HFFc6 (cell line): ENCODE measurements at regions not wholly inside any gene's neighbourhood (a gene's known extent, or its start where the extent isn't known, plus 50 kb on each side); places are given as distances from the start of the nearest gene placed in this dataset.
A peak's percentile ranks its signal among the peaks of the same experiment; 100 is the strongest.
"Not testable (repeated sequence)": the region's sequence is repeated elsewhere in the genome, so short reads cannot be mapped to it uniquely, and the experiment has no call there.

Experiments
- DNase-seq: peaks from one replicate; pipeline ENCODE4 v3.0.0-alpha.2; 2018
- H3K27ac Mint-ChIP-seq: 2 replicates; pipeline ENCODE4 v1.8.0; 2020; ENCODE audit warnings: mild to moderate bottlenecking, mixed read lengths
- H3K27me3 Mint-ChIP-seq: 2 replicates; pipeline ENCODE4 v1.8.0; 2021; ENCODE audit warnings: mild to moderate bottlenecking, moderate library complexity, mixed read lengths; ENCODE audit not compliant: insufficient read depth
- H3K36me3 Mint-ChIP-seq: 2 replicates; pipeline ENCODE4 v1.8.0; 2021; ENCODE audit warnings: low read depth, mixed read lengths
- H3K4me1 Mint-ChIP-seq: 2 replicates; pipeline ENCODE4 v1.8.0; 2020; ENCODE audit warnings: low read depth, mixed read lengths
- H3K4me3 Mint-ChIP-seq: 2 replicates; pipeline ENCODE4 v1.8.0; 2020; ENCODE audit warnings: mild to moderate bottlenecking, moderate library complexity, mixed read lengths
- H3K9me3 Mint-ChIP-seq: 2 replicates; pipeline ENCODE4 v1.8.0; 2020; ENCODE audit warnings: mild to moderate bottlenecking, mixed read lengths
- TF ChIP-seq, protein P1 (sequence below): fragments of 200-600 bp; sonication (generic); IDR thresholded peaks from 2 replicates; pipeline ENCODE4 v1.5.0; 2021; ENCODE audit warnings: antibody characterized with exemption, mild to moderate bottlenecking

DNA sequence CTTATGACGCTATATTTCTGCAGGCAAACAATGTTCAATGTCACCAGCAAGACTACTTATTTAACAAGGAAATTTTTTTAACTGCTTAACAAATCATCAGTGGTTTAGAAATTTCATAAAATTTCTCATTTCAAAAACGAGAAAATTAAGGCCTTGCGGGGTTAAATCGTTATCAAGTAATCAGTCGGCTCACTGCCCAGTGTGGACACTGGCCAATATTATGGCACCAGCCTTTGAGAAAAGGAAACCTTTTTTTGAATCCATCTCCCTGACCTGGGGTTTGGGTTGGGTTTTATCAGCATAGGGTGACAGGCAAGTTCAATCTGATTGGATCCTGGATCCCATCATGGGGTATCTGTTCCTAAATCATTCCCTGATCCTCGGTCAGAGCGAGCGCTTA lies 461.2 kb downstream of the SETD4 start:
- Mint-ChIP-seq H3K9me3 (no peaks in the 10 kb centered on the region), H3K4me3 (no peak overlapping the region), H3K27ac (no peak overlapping the region), H3K36me3 (no peaks in the 10 kb centered on the region), H3K4me1 (peaks cover 37% of the 10 kb centered on the region), H3K27me3 (peaks cover 2% of the 10 kb centered on the region)
- TF ChIP-seq, protein P1, sequence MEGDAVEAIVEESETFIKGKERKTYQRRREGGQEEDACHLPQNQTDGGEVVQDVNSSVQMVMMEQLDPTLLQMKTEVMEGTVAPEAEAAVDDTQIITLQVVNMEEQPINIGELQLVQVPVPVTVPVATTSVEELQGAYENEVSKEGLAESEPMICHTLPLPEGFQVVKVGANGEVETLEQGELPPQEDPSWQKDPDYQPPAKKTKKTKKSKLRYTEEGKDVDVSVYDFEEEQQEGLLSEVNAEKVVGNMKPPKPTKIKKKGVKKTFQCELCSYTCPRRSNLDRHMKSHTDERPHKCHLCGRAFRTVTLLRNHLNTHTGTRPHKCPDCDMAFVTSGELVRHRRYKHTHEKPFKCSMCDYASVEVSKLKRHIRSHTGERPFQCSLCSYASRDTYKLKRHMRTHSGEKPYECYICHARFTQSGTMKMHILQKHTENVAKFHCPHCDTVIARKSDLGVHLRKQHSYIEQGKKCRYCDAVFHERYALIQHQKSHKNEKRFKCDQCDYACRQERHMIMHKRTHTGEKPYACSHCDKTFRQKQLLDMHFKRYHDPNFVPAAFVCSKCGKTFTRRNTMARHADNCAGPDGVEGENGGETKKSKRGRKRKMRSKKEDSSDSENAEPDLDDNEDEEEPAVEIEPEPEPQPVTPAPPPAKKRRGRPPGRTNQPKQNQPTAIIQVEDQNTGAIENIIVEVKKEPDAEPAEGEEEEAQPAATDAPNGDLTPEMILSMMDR = no peak
- DNase-seq = no peak

GRCh38 chr21:35597750-35598339 lies 462.5 kb downstream of the SETD4 start:
- H3K4me1 Mint-ChIP-seq = peaks cover 50% of the 10 kb centered on the region
- DNase-seq = no peak
- no peaks in the 10 kb centered on the region for H3K36me3 Mint-ChIP-seq
- no peak overlapping the region for H3K27ac Mint-ChIP-seq
- no peak overlapping the region for H3K4me3 Mint-ChIP-seq
- TF ChIP-seq, protein P1 = no peak
- H3K9me3 Mint-ChIP-seq = no peaks in the 10 kb centered on the region
- peaks cover 2% of the 10 kb centered on the region; the same call in 1 of the 2 replicates for H3K27me3 Mint-ChIP-seq

DNA sequence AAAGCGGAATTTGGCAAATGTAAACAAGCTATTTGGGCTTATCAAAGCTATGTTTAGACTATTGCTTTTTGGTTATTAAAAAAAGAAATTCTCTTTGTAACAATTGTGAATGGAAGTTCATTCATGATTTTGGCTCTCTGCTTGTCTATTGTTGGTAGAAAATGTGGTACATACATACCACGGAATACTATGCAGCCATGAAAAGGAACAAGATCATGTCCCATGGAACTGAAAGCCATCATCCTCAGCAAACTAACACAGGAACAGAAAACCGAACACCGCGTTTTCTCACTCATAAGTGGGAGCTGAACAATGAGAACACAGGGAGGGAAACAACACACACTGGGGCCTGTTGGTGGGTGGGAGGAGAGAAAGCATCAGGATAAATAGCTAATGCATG lies 465.4 kb downstream of the SETD4 start:
- Mint-ChIP-seq H3K27ac (no peak overlapping the region), H3K27me3 (peaks cover 2% of the 10 kb centered on the region; the same call in 1 of the 2 replicates), H3K4me3 (no peak overlapping the region), H3K4me1 (peaks cover 56% of the 10 kb centered on the region), H3K9me3 (no peaks in the 10 kb centered on the region), H3K36me3 (0 out of 2 replicates have a peak, but pooled peaks cover 4% of the 10 kb centered on the region)
- DNase-seq = no peak
- TF ChIP-seq, protein P1 = no peak

DNA sequence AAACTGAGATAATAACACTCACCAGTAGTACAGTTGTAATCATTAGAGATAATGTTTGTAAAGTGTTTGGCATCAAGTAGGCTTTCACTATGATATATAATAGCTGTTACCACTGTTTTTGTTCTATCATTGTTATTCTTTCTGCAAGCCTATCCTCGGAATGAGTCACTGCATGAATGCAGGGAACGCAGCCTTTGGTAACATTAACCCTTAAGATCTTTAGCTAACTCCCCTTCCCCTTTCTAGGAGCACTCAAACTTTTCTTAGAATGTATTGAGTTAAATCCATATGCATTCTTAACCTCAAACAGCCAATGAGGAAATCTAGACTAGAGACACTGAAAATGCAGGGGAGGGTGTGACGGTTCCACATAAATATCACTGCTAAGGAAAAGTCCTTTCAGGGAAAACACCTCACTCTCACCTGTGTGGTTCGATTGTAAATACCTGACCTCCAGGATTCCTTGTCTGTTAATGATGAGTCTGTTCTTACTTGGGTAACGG lies 467.3 kb downstream of the SETD4 start:
- 0 out of 2 replicates have a peak, but pooled peaks cover 6% of the 10 kb centered on the region for H3K36me3 Mint-ChIP-seq
- TF ChIP-seq, protein P1 = no peak
- no peaks in the 10 kb centered on the region for H3K9me3 Mint-ChIP-seq
- no peaks in the 10 kb centered on the region for H3K27me3 Mint-ChIP-seq
- DNase-seq = peak; percentile 38
- peaks cover 58% of the 10 kb centered on the region for H3K4me1 Mint-ChIP-seq
- peak overlapping the region; percentile 73 for H3K27ac Mint-ChIP-seq
- H3K4me3 Mint-ChIP-seq = peak overlapping the region; percentile 67; the same call in 1 of the 2 replicates

DNA sequence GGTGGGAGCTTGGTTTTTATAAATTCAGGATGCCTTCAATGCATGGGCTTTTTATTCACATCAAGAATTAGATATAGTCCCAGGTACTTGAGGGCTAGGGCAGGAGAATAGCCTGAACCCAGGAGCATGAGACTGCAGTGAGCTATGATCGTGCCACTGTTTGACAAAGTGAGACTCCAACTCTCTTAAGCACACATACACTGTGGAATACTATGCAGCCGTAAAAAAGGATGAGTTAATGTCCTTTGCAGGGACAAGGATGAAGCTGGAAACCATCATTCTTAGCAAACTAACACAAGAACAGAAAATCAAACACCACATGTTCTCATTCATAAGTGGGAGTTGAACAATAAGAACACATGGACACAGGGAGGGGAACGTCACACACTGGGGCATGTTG lies 470.0 kb downstream of the SETD4 start:
- not testable (repeated sequence) for H3K9me3 Mint-ChIP-seq, H3K4me3 Mint-ChIP-seq, H3K27ac Mint-ChIP-seq, DNase-seq, H3K27me3 Mint-ChIP-seq, H3K36me3 Mint-ChIP-seq
- H3K4me1 Mint-ChIP-seq = peaks cover 53% of the 10 kb centered on the region

DNA sequence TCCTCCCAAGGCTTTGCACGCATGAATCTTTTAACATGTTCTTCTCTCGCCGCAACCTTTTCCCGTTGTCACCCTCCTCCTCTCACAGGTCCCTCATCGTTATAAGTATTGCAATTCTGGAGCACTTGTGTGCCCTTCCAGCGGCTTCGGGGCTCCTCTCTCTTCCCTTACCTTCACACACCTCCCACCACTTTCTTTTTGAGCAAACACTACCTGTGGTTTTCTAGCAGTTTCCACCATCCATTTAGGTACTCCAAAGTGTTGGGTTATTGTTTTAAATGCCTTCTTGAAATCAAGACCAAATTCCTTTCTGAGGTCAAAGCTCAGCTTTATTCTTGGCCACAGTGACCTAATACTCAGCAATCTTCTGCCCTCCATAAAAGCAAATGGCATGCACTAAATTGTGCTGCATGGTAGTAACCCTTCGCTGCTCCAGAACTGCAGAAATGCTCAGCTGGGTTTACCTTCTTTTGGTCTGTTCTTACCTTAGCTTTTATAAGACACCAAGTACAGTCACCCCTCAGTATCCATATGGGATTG lies 472.4 kb downstream of the SETD4 start:
- peaks cover 32% of the 10 kb centered on the region for H3K4me1 Mint-ChIP-seq
- no peak for DNase-seq
- H3K9me3 Mint-ChIP-seq = no peaks in the 10 kb centered on the region
- H3K4me3 Mint-ChIP-seq = no peak overlapping the region
- TF ChIP-seq, protein P1 = no peak
- H3K27ac Mint-ChIP-seq = no peak overlapping the region
- H3K27me3 Mint-ChIP-seq = peaks cover under 1% of the 10 kb centered on the region; the same call in 1 of the 2 replicates
- 0 out of 2 replicates have a peak, but pooled peaks cover 10% of the 10 kb centered on the region for H3K36me3 Mint-ChIP-seq
